Astrocyte (in vitro differentiated cells and primary cell): ENCODE measurements at regions not wholly inside any gene's neighbourhood (a gene's known extent, or its start where the extent isn't known, plus 50 kb on each side); places are given as distances from the start of the nearest gene placed in this dataset.

ENCODE experiments used
- DNase-seq: peaks from one replicate; pipeline ENCODE4 v3.0.0-alpha.2; 2010; ENCODE audit warnings: low read depth
- FAIRE-seq: peaks from 2 replicates; lab custom pipeline; 2011; peaks lifted over from hg19 to GRCh38; lab: Jason Lieb, UNC
- H2AFZ ChIP-seq: 2 replicates; pipeline ENCODE4 v1.6.0; 2012; ENCODE audit warnings: low read depth, low read length, inconsistent platforms
- H3K27ac ChIP-seq: 2 replicates; pipeline ENCODE4 v1.5.1; 2011; ENCODE audit warnings: low read depth, low read length, inconsistent platforms
- H3K27me3 ChIP-seq: 2 replicates; pipeline ENCODE4 v1.6.0; 2011; ENCODE audit warnings: low read length, inconsistent platforms; ENCODE audit not compliant: insufficient read depth
- H3K36me3 ChIP-seq: 2 replicates; pipeline ENCODE4 v1.5.1; 2011; ENCODE audit warnings: low read length, inconsistent platforms; ENCODE audit not compliant: insufficient read depth
- H3K4me1 ChIP-seq: 2 replicates; pipeline ENCODE4 v1.5.1; 2011; ENCODE audit warnings: low read length, inconsistent platforms; ENCODE audit not compliant: insufficient read depth
- H3K4me2 ChIP-seq: 2 replicates; pipeline ENCODE4 v1.6.0; 2012; ENCODE audit warnings: low read length, inconsistent platforms
- H3K4me3 ChIP-seq: 2 replicates; pipeline ENCODE4 v1.5.1; 2011; ENCODE audit warnings: low read depth, mild to moderate bottlenecking, low read length, inconsistent platforms; ENCODE audit not compliant: insufficient read depth
- H3K79me2 ChIP-seq: 2 replicates; pipeline ENCODE4 v1.6.0; 2012; ENCODE audit warnings: mild to moderate bottlenecking, low read length, inconsistent platforms; ENCODE audit not compliant: insufficient read depth
- H3K9ac ChIP-seq: 2 replicates; pipeline ENCODE4 v1.6.0; 2012; ENCODE audit warnings: mild to moderate bottlenecking, low read length, inconsistent platforms
- H3K9me3 ChIP-seq: 2 replicates; pipeline ENCODE4 v1.5.1; 2012; ENCODE audit warnings: low read depth, mild to moderate bottlenecking, low read length, inconsistent platforms; ENCODE audit not compliant: insufficient read depth
- H4K20me1 ChIP-seq: 2 replicates; pipeline ENCODE4 v1.6.0; 2012; ENCODE audit warnings: low read length, inconsistent platforms; ENCODE audit not compliant: insufficient read depth
- H3K27ac Mint-ChIP-seq: one replicate; pipeline ENCODE4 v1.8.0; 2021; ENCODE audit warnings: mild to moderate bottlenecking, mixed read lengths; ENCODE audit not compliant: unreplicated experiment
- H3K27me3 Mint-ChIP-seq: one replicate; pipeline ENCODE4 v1.8.0; 2021; ENCODE audit warnings: low read depth, mixed read lengths; ENCODE audit not compliant: unreplicated experiment
- H3K36me3 Mint-ChIP-seq: one replicate; pipeline ENCODE4 v1.8.0; 2021; ENCODE audit warnings: low read depth, mixed read lengths; ENCODE audit not compliant: unreplicated experiment
- H3K4me1 Mint-ChIP-seq: one replicate; pipeline ENCODE4 v1.8.0; 2021; ENCODE audit warnings: low read depth, mixed read lengths; ENCODE audit not compliant: unreplicated experiment
- H3K4me3 Mint-ChIP-seq: one replicate; pipeline ENCODE4 v1.8.0; 2021; ENCODE audit warnings: mild to moderate bottlenecking, moderate library complexity, mixed read lengths; ENCODE audit not compliant: unreplicated experiment
- H3K9me3 Mint-ChIP-seq: one replicate; pipeline ENCODE4 v1.8.0; 2021; ENCODE audit warnings: mild to moderate bottlenecking, mixed read lengths; ENCODE audit not compliant: unreplicated experiment
- EZH2 ChIP-seq: IDR thresholded peaks from 2 replicates; pipeline ENCODE4 v1.6.1; 2012; ENCODE audit warnings: mild to moderate bottlenecking, low read length, inconsistent platforms; ENCODE audit not compliant: insufficient read depth
- TF ChIP-seq, protein P1 (sequence below): IDR thresholded peaks from 2 replicates; pipeline ENCODE4 v1.5.1; 2011; ENCODE audit warnings: low read depth, mild to moderate bottlenecking, inconsistent platforms, low read length, moderate library complexity; ENCODE audit not compliant: insufficient read depth

DNA sequence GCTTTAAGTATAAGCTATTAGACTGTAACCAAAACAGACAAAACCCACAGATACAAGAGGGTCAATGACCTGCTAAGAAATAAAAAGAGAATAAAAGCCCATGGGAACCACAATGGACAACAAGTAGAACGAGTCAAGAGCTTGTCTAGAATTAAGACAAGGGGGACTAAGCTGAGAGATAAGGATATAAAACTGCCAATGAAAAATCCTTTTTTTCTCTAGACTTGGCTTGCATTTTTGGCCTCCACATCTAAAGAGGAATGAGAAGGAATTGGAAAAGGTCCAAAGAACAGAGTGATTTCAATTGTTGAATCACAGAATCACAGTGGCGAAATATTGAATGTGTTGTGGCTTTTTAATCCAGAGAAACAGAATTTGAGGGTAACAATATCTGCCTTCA is 135.7 kb downstream of the QDPR start:
- Histone ChIP-seq H3K27ac (no peak overlapping the region), H3K27me3 (no peaks in the 10 kb centered on the region), H4K20me1 (no peaks in the 10 kb centered on the region), H3K9ac (no peak overlapping the region), H3K4me3 (no peak overlapping the region), H3K79me2 (no peaks in the 10 kb centered on the region), H3K4me2 (no peak overlapping the region), H2AFZ (no peak overlapping the region), H3K9me3 (no peaks in the 10 kb centered on the region), H3K36me3 (no peaks in the 10 kb centered on the region), H3K4me1 (no peaks in the 10 kb centered on the region)
- H3K4me3 Mint-ChIP-seq: no peak overlapping the region
- H3K27me3 Mint-ChIP-seq: no peaks in the 10 kb centered on the region
- no peaks in the 10 kb centered on the region for H3K4me1 Mint-ChIP-seq
- no peak for TF ChIP-seq EZH2
- TF ChIP-seq, protein P1, sequence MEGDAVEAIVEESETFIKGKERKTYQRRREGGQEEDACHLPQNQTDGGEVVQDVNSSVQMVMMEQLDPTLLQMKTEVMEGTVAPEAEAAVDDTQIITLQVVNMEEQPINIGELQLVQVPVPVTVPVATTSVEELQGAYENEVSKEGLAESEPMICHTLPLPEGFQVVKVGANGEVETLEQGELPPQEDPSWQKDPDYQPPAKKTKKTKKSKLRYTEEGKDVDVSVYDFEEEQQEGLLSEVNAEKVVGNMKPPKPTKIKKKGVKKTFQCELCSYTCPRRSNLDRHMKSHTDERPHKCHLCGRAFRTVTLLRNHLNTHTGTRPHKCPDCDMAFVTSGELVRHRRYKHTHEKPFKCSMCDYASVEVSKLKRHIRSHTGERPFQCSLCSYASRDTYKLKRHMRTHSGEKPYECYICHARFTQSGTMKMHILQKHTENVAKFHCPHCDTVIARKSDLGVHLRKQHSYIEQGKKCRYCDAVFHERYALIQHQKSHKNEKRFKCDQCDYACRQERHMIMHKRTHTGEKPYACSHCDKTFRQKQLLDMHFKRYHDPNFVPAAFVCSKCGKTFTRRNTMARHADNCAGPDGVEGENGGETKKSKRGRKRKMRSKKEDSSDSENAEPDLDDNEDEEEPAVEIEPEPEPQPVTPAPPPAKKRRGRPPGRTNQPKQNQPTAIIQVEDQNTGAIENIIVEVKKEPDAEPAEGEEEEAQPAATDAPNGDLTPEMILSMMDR: no peak
- no peaks in the 10 kb centered on the region for H3K36me3 Mint-ChIP-seq
- DNase-seq: peak; percentile 67
- no peaks in the 10 kb centered on the region for H3K9me3 Mint-ChIP-seq
- no peak for FAIRE-seq
- H3K27ac Mint-ChIP-seq: no peak overlapping the region

DNA sequence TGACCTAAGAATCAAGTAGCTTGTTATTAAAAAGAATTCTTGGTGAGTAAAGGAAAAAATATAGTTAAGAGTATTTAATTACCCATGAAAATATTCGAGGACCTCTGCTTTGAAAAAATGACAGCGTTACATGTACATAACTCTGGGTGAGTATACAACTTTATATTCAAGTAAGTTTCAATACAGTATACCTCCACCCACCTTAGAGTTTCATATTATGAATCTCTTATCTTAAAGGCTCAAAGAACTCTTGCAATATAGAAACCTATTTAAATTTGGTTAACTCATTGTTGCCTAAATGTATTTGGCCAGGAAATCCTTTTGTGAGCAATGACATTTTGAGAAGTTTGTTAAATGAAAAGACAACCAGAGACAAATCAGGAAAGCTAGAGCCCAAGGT is 138.2 kb downstream of the QDPR start:
- Mint-ChIP-seq H3K36me3 (no peaks in the 10 kb centered on the region), H3K4me1 (no peaks in the 10 kb centered on the region), H3K27ac (no peak overlapping the region), H3K27me3 (no peaks in the 10 kb centered on the region), H3K4me3 (no peak overlapping the region), H3K9me3 (no peaks in the 10 kb centered on the region)
- H3K4me1 ChIP-seq: no peaks in the 10 kb centered on the region
- H3K4me3 ChIP-seq: no peak overlapping the region
- FAIRE-seq: no peak
- no peaks in the 10 kb centered on the region for H4K20me1 ChIP-seq
- no peak overlapping the region for H3K27ac ChIP-seq
- no peak for TF ChIP-seq EZH2
- TF ChIP-seq, protein P1: no peak
- H3K79me2 ChIP-seq: no peaks in the 10 kb centered on the region
- no peak overlapping the region for H3K9ac ChIP-seq
- H3K36me3 ChIP-seq: no peaks in the 10 kb centered on the region
- H3K27me3 ChIP-seq: no peaks in the 10 kb centered on the region
- H3K9me3 ChIP-seq: no peaks in the 10 kb centered on the region
- no peak overlapping the region for H3K4me2 ChIP-seq
- no peak for DNase-seq
- no peak overlapping the region for H2AFZ ChIP-seq

DNA sequence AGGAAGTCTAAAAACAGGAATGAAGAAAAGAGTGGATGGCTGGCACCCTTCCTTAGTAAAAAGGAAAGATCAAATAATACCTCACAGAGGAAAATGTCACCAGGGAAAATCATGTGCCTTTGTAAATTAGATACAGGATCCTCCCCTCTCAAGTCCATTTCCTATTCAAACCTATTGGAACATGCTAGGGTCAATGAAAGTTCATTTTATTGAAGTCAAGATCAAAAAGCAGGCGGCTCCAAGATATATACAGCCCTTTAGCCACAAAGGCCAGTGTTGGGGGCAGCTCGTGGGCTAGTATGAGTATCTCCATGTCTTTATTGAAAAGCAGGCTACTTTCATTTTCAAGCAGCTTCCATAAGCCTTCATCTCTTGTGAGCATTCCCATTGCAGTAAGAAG is 141.1 kb downstream of the QDPR start:
- Histone ChIP-seq H3K4me2 (no peak overlapping the region), H4K20me1 (no peaks in the 10 kb centered on the region), H3K9me3 (no peaks in the 10 kb centered on the region), H3K27me3 (no peaks in the 10 kb centered on the region), H3K79me2 (no peaks in the 10 kb centered on the region), H3K4me1 (no peaks in the 10 kb centered on the region), H3K4me3 (no peak overlapping the region), H2AFZ (no peak overlapping the region), H3K36me3 (no peaks in the 10 kb centered on the region), H3K27ac (no peak overlapping the region), H3K9ac (no peak overlapping the region)
- FAIRE-seq: no peak
- no peak for DNase-seq
- TF ChIP-seq EZH2: no peak
- TF ChIP-seq, protein P1: no peak
- no peaks in the 10 kb centered on the region for H3K27me3 Mint-ChIP-seq
- H3K36me3 Mint-ChIP-seq: no peaks in the 10 kb centered on the region
- H3K4me1 Mint-ChIP-seq: peaks cover 1% of the 10 kb centered on the region
- H3K4me3 Mint-ChIP-seq: no peak overlapping the region
- H3K9me3 Mint-ChIP-seq: peaks cover 3% of the 10 kb centered on the region
- H3K27ac Mint-ChIP-seq: no peak overlapping the region
